C1 segment of cervical spinal cord (tissue), 14 donors: ENCODE measurements at regions not wholly inside any gene's neighbourhood (a gene's known extent, or its start where the extent isn't known, plus 50 kb on each side); places are given as distances from the start of the nearest gene placed in this dataset.
A peak's percentile ranks its signal among the peaks of the same experiment; 100 is the strongest.

Experiments
- DNase-seq, 14 donors: peaks; one replicate each; lab custom pipeline; 2025; lab: John Stamatoyannopoulos, UW

GRCh38 chr16:51807551-51807950 is 656.5 kb upstream of the SALL1 start:
- no peak for DNase-seq

GRCh38 chr16:51801635-51802034 is 650.6 kb upstream of the SALL1 start:
- DNase-seq = no peak

GRCh38 chr16:51797669-51798259 is 646.7 kb upstream of the SALL1 start:
- no peak for DNase-seq

- no peak for DNase-seq
Observed at GRCh38 chr16:51779240-51779639, 628.2 kb upstream of the SALL1 start.

GRCh38 chr16:51773071-51773890 is 622.2 kb upstream of the SALL1 start:
- DNase-seq = no peak

GRCh38 chr16:51766739-51767138 is 615.7 kb upstream of the SALL1 start:
- DNase-seq = no peak

GRCh38 chr16:51763072-51763661 is 612.1 kb upstream of the SALL1 start:
- peak in 3 of 14 donors; percentile 15 to 28 (median 22) for DNase-seq

GRCh38 chr16:51762081-51762996 is 611.3 kb upstream of the SALL1 start:
- DNase-seq = peak in 12 of 14 donors; percentile 21 to 91 (median 75)

- peak in 4 of 14 donors; percentile 7 to 24 (median 15) for DNase-seq
Observed at GRCh38 chr16:51761001-51761400, 609.9 kb upstream of the SALL1 start.

GRCh38 chr16:51759999-51760398 is 608.9 kb upstream of the SALL1 start:
- no peak for DNase-seq

- DNase-seq = peak in 1 of 14 donors; percentile 4
Observed at GRCh38 chr16:51759329-51759728, 608.3 kb upstream of the SALL1 start.

GRCh38 chr16:51757921-51758479 is 606.9 kb upstream of the SALL1 start:
- no peak for DNase-seq

- no peak for DNase-seq
Observed at GRCh38 chr16:51757505-51757904, 606.4 kb upstream of the SALL1 start.

GRCh38 chr16:51757124-51757470 is 606.0 kb upstream of the SALL1 start:
- peak in 1 of 14 donors; percentile 40 for DNase-seq

GRCh38 chr16:51756447-51757123 is 605.5 kb upstream of the SALL1 start:
- DNase-seq = peak in 2 of 14 donors; percentile 28 to 40

GRCh38 chr16:51755577-51756355 is 604.7 kb upstream of the SALL1 start:
- no peak for DNase-seq

GRCh38 chr16:51755039-51755501 is 604.0 kb upstream of the SALL1 start:
- no peak for DNase-seq

- DNase-seq = no peak
Observed at GRCh38 chr16:51753467-51754127, 602.5 kb upstream of the SALL1 start.

- DNase-seq = no peak
Observed at GRCh38 chr16:51752438-51752995, 601.4 kb upstream of the SALL1 start.
